GM12891 (cell line): ENCODE measurements at regions not wholly inside any gene's neighbourhood (a gene's known extent, or its start where the extent isn't known, plus 50 kb on each side); places are given as distances from the start of the nearest gene placed in this dataset.

ENCODE experiments used
- DNase-seq: peaks from one replicate; pipeline ENCODE4 v3.0.0; 2011; ENCODE audit warnings: low spot score; ENCODE audit not compliant: insufficient read length
- FAIRE-seq: peaks from 2 replicates; lab custom pipeline; 2011; peaks lifted over from hg19 to GRCh38; lab: Jason Lieb, UNC
- PAX5 ChIP-seq: IDR thresholded peaks from 2 replicates; pipeline ENCODE4 v1.6.1; 2011; ENCODE audit warnings: low read length, moderate library complexity, mild to moderate bottlenecking; ENCODE audit not compliant: insufficient read depth, severe bottlenecking
- POLR2A ChIP-seq: IDR thresholded peaks from 2 replicates; pipeline ENCODE4 v1.6.1; 2011; ENCODE audit warnings: low read depth, low read length, control low read depth
- POLR2AphosphoS5 ChIP-seq: IDR thresholded peaks from 2 replicates; pipeline ENCODE4 v1.6.1; 2011; ENCODE audit warnings: low read depth, low read length, control low read depth
- POU2F2 ChIP-seq: IDR thresholded peaks from 2 replicates; pipeline ENCODE4 v1.6.1; 2011; ENCODE audit warnings: low read depth, mild to moderate bottlenecking, control low read depth, low read length, moderate library complexity
- SPI1 ChIP-seq: IDR thresholded peaks from 2 replicates; pipeline ENCODE4 v1.6.1; 2011; ENCODE audit warnings: low read depth, low read length, control low read depth
- TAF1 ChIP-seq: IDR thresholded peaks from 2 replicates; pipeline ENCODE4 v1.6.1; 2011; ENCODE audit warnings: low read depth, low read length, control low read depth

DNA sequence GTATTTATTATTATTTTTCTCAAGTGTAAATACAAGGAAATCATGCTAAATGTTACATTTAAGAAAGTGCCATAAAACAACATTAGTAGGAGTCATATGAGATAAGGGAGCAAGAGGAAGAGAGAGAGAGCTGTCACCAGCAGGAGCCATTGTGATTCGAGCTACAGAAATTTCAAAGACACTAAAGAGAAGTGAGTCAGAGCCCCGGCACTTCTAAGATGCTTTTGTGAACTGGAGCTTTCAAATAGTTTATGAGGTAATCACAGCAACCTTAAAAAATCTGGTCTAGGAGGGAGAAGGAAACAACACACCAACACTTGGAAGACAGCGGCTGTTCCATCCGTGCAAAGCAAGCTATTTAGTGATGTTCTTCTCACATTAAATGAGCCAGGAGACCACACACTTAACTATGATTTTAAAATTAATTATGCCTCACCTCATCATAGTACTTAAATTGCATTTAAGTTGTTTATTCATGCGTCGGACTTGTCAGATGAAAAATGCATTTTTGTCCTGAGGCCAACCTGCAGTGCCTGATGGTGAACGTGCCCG, 382.7 kb upstream of the SALL3 start:
- no peak for TF ChIP-seq PAX5
- no peak for TF ChIP-seq POLR2A
- TF ChIP-seq POLR2AphosphoS5, result no peak
- no peak for TF ChIP-seq POU2F2
- no peak for TF ChIP-seq TAF1
- TF ChIP-seq SPI1, result no peak
- DNase-seq (no peak), FAIRE-seq (no peak)

DNA sequence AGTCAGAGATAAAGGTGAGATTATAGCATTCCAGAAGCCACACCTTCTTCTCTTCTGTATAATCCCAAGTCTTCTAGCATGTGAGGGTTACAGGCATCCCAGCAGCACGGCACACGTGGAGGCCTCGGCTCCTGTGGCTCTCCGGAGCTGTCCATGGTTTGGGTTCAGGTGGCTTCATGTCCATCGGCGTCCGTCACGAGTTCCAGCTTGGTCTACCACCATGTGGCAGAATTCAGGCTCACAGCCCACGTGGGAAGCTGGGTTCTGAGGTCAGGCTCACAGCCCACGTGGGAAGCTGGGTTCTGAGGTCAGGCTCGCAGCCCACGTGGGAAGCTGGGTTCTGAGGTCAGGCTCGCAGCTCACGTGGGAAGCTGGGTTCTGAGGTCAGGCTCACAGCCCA, 378.3 kb upstream of the SALL3 start:
- no peak for DNase-seq
- TF ChIP-seq POLR2AphosphoS5 (no peak), PAX5 (no peak), POU2F2 (no peak), SPI1 (no peak), TAF1 (no peak), POLR2A (no peak)
- no peak for FAIRE-seq

DNA sequence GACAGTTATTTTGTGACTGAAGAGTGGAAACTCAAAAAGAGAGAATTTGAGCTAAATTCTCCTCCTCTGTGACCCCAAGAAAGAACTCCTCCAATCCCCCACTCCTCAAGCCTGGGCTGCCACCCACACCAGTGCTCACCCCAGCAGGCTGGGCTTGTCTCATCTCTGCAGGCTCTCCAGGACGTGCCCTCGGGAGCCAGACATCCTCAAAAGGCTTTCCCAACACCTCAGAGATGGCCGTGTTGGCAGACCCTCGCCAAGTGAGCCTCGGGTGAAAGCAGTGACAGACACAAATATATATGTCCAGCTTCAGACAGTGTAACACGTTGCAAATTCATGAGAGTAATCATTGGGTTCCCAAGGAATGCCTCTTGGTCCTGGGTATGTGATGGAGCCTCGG, 377.7 kb upstream of the SALL3 start:
- TF ChIP-seq PAX5 (no peak), POLR2A (no peak), TAF1 (no peak), POU2F2 (no peak)
- DNase-seq, result no peak
- no peak for FAIRE-seq

DNA sequence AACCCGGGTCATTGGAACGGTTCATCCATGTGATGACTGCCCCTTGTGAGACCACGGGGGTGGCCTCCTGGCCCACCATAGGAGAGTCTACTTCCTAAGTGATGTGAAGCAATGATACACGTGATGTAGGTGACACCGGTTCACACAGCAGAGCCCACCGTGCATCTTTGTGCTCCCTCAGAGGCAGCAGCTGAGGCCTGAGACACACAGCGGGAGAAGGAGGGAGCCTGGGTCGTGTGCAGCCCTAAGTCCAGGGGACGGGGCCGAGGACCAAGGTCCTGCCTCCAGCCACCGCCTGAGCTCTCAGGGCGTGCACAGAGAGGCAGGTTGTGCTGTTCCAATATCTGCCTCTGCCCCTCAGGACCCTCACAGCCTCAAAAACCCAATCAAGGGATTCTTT, 377.2 kb upstream of the SALL3 start:
- TF ChIP-seq POLR2AphosphoS5, result no peak
- no peak for TF ChIP-seq SPI1
- no peak for TF ChIP-seq TAF1
- TF ChIP-seq POLR2A, result no peak
- no peak for TF ChIP-seq PAX5
- no peak for TF ChIP-seq POU2F2
- DNase-seq (no peak), FAIRE-seq (no peak)

DNA sequence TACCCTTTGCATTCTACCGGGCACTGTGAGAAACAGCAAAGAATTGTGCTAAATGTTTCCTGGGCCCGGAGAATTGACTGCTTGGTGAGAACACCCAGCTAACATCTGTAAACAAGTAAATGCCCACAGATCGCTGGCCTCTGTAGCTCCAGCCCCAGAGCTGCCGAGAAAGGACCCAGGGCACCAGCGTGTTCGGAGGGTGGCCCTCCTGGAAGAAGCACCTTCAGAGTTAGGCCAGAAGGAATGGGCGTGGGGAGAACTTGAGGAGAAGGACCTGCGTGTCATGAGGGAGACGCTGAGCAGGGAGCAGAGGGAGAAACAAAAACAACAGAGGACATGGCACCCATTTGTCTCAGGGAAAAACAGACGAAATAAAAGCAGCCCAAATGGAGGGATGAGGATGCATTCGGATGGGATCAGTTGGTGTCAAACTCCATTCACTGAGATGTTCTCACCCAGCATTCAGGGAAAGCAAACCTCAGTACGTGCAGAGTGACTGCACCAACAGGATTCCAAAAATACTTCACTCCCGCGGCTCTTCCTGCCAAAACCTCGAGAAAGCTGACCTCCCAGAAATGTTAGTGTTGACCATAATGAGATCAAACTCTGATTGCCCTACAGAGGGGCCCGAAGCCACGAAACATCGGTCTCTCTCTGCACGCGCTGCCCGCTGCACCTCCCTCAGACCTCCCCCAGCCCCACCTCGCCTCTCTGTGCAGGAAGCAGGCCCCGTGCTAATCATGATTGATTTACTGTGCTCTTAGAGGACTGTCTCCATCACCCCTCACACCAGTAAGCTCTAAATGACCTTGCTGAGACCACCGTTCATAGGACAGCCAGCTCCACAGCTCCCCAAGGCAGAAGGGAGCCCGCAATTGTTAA, 376.3 kb upstream of the SALL3 start:
- DNase-seq (no peak), FAIRE-seq (no peak)
- TF ChIP-seq SPI1, result no peak
- TF ChIP-seq TAF1, result no peak
- TF ChIP-seq POLR2AphosphoS5, result no peak
- TF ChIP-seq PAX5, result no peak
- no peak for TF ChIP-seq POU2F2
- no peak for TF ChIP-seq POLR2A

DNA sequence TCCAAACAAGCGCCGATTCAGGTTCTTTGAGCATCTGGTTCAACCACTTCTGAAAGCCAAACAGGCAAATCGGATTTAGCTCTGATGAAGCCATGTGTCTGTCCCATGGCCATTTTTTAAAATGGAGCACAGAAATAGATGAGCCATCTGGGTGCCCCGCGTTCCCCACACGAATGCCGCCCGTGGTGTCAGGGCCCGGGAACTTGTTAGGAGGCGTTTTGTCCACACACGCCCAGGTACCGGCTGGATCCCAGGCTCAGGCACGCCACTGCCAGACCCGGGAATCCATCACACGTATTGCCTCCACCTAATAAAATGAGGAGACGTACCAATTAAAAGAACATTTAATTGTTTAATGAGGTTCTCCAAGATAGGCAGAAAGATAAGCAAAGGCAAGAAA, 374.4 kb upstream of the SALL3 start:
- DNase-seq (no peak), FAIRE-seq (no peak)
- TF ChIP-seq PAX5 (no peak), POLR2AphosphoS5 (no peak), TAF1 (no peak), SPI1 (no peak), POU2F2 (no peak), POLR2A (no peak)

DNA sequence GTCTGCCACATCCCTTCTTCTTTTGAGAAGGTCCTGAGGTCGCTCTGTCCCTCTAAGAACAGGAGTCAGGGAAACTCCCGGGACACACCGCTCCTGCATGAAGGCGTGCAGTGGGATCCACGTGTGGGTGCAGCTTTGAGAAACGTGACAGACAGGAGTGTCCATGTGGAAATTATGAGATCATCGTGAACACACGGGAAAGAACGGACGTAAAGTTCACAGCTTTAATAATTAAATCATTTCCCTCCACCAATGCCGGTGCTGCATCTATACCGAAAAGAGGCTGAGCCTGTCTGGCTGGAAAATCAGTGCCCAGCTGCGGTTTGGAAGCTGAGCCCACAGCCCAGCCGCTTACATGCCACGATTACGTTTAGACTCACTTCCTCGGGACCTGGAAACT, 372.4 kb upstream of the SALL3 start:
- DNase-seq (no peak), FAIRE-seq (no peak)
- no peak for TF ChIP-seq TAF1
- TF ChIP-seq SPI1, result no peak
- TF ChIP-seq PAX5, result no peak
- TF ChIP-seq POLR2AphosphoS5, result no peak
- no peak for TF ChIP-seq POU2F2
- no peak for TF ChIP-seq POLR2A

DNA sequence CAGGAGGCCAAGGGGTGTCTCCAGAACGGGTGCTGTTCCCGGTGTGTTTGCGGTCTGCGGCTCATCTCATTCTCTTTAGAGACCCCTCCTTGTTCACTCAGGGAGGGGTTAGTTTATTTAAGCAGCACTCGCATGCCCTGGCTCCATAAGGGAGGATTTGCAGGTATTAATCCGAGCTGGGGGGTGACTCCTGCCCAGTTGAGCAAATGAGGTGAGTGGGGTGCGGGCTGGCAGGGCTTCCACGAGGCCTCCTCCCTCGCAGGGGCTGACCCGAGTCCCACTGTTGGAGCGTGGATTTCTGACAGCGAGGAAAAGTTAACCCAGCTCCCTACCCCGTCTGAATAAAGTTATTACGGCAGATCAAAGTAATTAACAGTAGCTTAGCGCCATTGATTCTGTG, 371.8 kb upstream of the SALL3 start:
- no peak for DNase-seq
- FAIRE-seq, result no peak
- TF ChIP-seq POLR2AphosphoS5, result no peak
- TF ChIP-seq POLR2A, result no peak

DNA sequence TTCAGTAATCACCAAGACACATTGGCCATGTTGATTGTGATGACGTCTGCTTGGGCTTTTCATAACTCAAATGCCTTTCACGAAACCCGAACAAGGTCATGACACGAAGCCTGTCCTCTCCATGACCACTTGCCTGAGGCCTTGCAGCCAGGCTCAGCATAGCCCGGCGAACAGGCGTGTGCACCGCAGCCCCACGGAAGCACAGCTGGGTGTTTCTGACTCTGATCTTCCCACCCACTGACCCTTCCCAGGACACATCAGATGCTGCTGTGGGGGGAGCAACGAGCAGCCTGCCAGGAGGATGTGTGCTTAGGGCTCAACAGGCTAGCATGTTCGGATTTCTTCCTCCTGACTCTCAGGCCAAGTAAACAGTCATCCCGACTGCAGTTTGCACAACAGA, 369.4 kb upstream of the SALL3 start:
- no peak for FAIRE-seq
- DNase-seq, result no peak
- TF ChIP-seq POLR2A (no peak), TAF1 (no peak), POU2F2 (no peak)

DNA sequence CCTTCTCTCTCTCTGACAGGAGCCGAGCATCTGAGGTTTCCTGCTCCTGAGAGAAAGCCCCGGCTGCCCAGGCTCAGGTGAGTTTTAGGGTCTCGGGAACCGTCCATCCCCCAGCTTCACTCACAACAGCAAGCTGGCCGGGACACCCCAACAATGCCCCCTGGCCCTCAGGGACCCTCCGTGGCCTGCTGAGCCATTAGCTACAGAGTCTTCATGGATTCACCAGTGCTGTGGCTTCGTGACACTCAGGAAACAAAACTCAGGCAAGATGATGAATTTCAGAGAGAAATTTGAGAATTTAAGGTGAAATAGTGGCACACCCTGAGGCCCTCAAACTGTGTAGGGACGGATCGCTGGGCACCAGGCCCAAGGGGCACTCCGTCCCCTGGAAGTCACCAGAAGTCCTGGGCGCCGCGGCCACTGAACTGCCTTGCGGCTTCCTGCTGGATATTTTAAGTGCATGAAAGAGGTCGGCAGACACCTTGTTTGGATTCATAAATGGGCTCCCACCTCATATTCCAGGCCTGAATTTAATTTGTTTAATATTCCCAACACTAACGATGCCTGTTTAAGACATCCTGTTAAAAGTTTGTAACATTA, 368.3 kb upstream of the SALL3 start:
- no peak for FAIRE-seq
- no peak for TF ChIP-seq PAX5
- no peak for TF ChIP-seq POU2F2
- TF ChIP-seq POLR2A, result no peak
- TF ChIP-seq TAF1, result no peak
- no peak for TF ChIP-seq POLR2AphosphoS5
- no peak for TF ChIP-seq SPI1

More for the DNA sequence above, 368.3 kb upstream of the SALL3 start:
- DNase-seq, result no peak
